ENCODE measurements at regions not wholly inside any gene's neighbourhood (a gene's known extent, or its start where the extent isn't known, plus 50 kb on each side); places are given as distances from the start of the nearest gene placed in this dataset.

DNA sequence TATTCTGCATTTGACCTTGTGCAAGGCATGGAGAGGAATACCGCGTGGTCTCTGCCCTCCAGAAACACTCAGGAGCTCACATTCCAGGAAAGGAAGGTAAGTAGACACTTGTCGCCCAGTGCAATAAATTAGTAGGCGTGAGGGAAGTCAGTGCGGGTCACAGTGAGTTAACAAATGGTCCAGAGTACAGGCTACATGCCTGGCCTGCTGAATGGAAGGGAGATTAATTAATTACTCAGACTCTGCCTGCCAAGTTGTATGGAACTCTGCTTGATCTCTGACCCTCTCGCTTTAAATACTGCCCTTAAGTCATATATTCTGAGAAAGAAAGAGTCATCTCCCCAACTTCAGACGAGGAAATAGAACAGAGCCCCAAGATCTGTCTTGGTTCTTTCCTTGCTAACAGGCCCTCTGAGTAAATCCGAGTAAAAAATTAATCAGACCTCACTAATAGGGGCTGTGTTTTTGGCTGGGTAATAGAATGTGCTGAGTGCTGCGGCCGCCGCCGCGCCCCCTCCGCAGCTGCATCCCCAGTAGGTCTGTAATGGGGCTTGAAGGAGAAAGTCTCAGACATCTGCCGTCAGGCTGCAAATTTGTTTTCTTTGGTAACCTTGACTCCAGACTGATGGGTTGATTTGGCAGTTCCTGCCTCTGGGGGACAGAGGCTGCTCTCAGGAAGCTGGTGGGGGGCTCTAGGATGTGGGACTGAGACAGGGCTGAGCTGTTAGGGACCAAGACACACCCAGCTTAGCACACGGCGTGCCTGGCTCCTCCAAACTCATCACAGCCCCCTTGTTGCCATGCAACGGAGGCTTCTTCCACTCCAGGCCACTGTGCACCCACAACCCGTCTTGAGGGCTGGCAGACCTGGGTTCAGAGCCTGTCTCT, 144.4 kb downstream of the NSG2 start:
- Histone ChIP-seq H3K4me1 (ENCODE audit: control insufficient read depth, insufficient read depth, low read length) (no peaks in the 10 kb centered on the region), H3K27ac (ENCODE audit: low read length) (no peak overlapping the region), H3K36me3 (ENCODE audit: control insufficient read depth, insufficient read depth, low read length) (no peaks in the 10 kb centered on the region), H3K4me3 (ENCODE audit: low read depth in 2 of 2, low read length in 2 of 2) (no peak overlapping the region), H3K27me3 (ENCODE audit: control insufficient read depth, insufficient read depth, low read length) (peaks cover 20% of the 10 kb centered on the region), H3K9me3 (ENCODE audit: control insufficient read depth, insufficient read depth, low read depth, low read length) (no peaks in the 10 kb centered on the region)
- intact Hi-C loops (cut with micrococcal nuclease; ENCODE audit: unreplicated experiment) = no loop called here
- no peak for ATAC-seq
- no TSS peak for BruUV-seq (replicated peaks)
- ChIA-PET POLR2A (no interaction called here), CTCF (no interaction called here)
- no peak for TF ChIP-seq SIN3A (IDR thresholded peaks at IDR 0.05; ENCODE audit: borderline replicate concordance, insufficient read depth, low read depth, low read length)
- TF ChIP-seq POLR2AphosphoS5 (IDR thresholded peaks at IDR 0.05; ENCODE audit: low read depth, low read length) = no peak
- TF ChIP-seq, protein P1, sequence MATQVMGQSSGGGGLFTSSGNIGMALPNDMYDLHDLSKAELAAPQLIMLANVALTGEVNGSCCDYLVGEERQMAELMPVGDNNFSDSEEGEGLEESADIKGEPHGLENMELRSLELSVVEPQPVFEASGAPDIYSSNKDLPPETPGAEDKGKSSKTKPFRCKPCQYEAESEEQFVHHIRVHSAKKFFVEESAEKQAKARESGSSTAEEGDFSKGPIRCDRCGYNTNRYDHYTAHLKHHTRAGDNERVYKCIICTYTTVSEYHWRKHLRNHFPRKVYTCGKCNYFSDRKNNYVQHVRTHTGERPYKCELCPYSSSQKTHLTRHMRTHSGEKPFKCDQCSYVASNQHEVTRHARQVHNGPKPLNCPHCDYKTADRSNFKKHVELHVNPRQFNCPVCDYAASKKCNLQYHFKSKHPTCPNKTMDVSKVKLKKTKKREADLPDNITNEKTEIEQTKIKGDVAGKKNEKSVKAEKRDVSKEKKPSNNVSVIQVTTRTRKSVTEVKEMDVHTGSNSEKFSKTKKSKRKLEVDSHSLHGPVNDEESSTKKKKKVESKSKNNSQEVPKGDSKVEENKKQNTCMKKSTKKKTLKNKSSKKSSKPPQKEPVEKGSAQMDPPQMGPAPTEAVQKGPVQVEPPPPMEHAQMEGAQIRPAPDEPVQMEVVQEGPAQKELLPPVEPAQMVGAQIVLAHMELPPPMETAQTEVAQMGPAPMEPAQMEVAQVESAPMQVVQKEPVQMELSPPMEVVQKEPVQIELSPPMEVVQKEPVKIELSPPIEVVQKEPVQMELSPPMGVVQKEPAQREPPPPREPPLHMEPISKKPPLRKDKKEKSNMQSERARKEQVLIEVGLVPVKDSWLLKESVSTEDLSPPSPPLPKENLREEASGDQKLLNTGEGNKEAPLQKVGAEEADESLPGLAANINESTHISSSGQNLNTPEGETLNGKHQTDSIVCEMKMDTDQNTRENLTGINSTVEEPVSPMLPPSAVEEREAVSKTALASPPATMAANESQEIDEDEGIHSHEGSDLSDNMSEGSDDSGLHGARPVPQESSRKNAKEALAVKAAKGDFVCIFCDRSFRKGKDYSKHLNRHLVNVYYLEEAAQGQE (IDR thresholded peaks at IDR 0.05; ENCODE audit: insufficient read depth in 1 of 2, low read depth in 2 of 2, low read length in 1 of 2) = no peak
- TF ChIP-seq, protein P2, sequence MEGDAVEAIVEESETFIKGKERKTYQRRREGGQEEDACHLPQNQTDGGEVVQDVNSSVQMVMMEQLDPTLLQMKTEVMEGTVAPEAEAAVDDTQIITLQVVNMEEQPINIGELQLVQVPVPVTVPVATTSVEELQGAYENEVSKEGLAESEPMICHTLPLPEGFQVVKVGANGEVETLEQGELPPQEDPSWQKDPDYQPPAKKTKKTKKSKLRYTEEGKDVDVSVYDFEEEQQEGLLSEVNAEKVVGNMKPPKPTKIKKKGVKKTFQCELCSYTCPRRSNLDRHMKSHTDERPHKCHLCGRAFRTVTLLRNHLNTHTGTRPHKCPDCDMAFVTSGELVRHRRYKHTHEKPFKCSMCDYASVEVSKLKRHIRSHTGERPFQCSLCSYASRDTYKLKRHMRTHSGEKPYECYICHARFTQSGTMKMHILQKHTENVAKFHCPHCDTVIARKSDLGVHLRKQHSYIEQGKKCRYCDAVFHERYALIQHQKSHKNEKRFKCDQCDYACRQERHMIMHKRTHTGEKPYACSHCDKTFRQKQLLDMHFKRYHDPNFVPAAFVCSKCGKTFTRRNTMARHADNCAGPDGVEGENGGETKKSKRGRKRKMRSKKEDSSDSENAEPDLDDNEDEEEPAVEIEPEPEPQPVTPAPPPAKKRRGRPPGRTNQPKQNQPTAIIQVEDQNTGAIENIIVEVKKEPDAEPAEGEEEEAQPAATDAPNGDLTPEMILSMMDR (IDR thresholded peaks at IDR 0.05) = no peak
- TF ChIP-seq TCF7L2 (IDR thresholded peaks at IDR 0.05; ENCODE audit: low read depth, low read length) = no peak
- no peak for DNase-seq (ENCODE audit: low read depth, low spot score)
- in situ Hi-C loops (cut with HindIII; ENCODE audit: low pct_unique_long_range_greater_than_20kb, low sequenced_read_pairs) = no loop called here

DNA sequence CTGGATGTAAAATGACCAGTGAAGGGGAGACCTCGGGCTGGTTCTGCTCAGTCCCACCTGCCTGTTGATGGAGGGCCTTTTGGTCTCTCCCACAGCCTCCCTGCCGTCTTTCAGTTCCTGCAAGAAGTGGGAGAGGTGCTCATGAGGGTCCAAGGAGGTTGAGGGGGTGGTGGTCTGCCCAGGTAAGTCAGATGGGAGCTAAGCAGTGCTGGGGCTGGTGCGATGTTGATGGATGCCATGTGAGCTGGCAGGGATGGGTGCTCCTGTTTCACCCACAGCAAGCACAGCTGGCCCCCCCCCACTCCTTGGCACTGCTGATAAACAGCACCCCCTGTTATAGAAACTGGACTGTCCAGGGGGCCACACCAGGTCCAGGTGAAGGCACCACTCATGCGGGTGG, 145.6 kb downstream of the NSG2 start:
- H3K27me3 ChIP-seq (ENCODE audit: control insufficient read depth, insufficient read depth, low read length) = peaks cover 23% of the 10 kb centered on the region
- CTCF ChIA-PET = no interaction called here
- no peak overlapping the region for H3K4me3 ChIP-seq (ENCODE audit: low read depth in 2 of 2, low read length in 2 of 2)
- no peaks in the 10 kb centered on the region for H3K36me3 ChIP-seq (ENCODE audit: control insufficient read depth, insufficient read depth, low read length)
- no TSS peak for BruUV-seq (replicated peaks)
- no peak overlapping the region for H3K27ac ChIP-seq (ENCODE audit: low read length)
- POLR2A ChIA-PET = no interaction called here
- no peaks in the 10 kb centered on the region for H3K9me3 ChIP-seq (ENCODE audit: control insufficient read depth, insufficient read depth, low read depth, low read length)
- no peaks in the 10 kb centered on the region for H3K4me1 ChIP-seq (ENCODE audit: control insufficient read depth, insufficient read depth, low read length)
- DNase-seq (ENCODE audit: low read depth, low spot score) (no peak), ATAC-seq (no peak)
- in situ Hi-C loops (cut with HindIII; ENCODE audit: low pct_unique_long_range_greater_than_20kb, low sequenced_read_pairs) (no loop called here), intact Hi-C loops (cut with micrococcal nuclease; ENCODE audit: unreplicated experiment) (no loop called here)
- no peak for TF ChIP-seq POLR2AphosphoS5 (IDR thresholded peaks at IDR 0.05; ENCODE audit: low read depth, low read length)
- TF ChIP-seq, protein P2 (IDR thresholded peaks at IDR 0.05) = no peak
- no peak for TF ChIP-seq TCF7L2 (IDR thresholded peaks at IDR 0.05; ENCODE audit: low read depth, low read length)
- TF ChIP-seq, protein P1 (IDR thresholded peaks at IDR 0.05; ENCODE audit: insufficient read depth in 1 of 2, low read depth in 2 of 2, low read length in 1 of 2) = no peak
- no peak for TF ChIP-seq SIN3A (IDR thresholded peaks at IDR 0.05; ENCODE audit: borderline replicate concordance, insufficient read depth, low read depth, low read length)

Measured in Panc1 (cell line).